Suprapubic skin (tissue), 4 donors: ENCODE measurements at regions not wholly inside any gene's neighbourhood (a gene's known extent, or its start where the extent isn't known, plus 50 kb on each side); places are given as distances from the start of the nearest gene placed in this dataset.
"Not testable (repeated sequence)": the region's sequence is repeated elsewhere in the genome, so short reads cannot be mapped to it uniquely, and the experiment has no call there.

Experiments used
- DNase-seq, 2 donors: peaks; one replicate each; pipeline ENCODE4 v3.0.0-alpha.2; 2019; ENCODE audit warnings: low spot score in 2 of 2
- H3K27ac ChIP-seq: fragments of 200-600 bp; sonication (generic); one replicate; pipeline ENCODE4 v1.5.1; 2019
- H3K27me3 ChIP-seq: fragments of 200-600 bp; sonication (generic); one replicate; pipeline ENCODE4 v1.5.1; 2019
- H3K36me3 ChIP-seq: fragments of 200-600 bp; sonication (generic); one replicate; pipeline ENCODE4 v1.5.1; 2019
- H3K4me1 ChIP-seq: fragments of 200-600 bp; sonication (generic); one replicate; pipeline ENCODE4 v1.5.1; 2019
- H3K4me3 ChIP-seq: fragments of 200-600 bp; sonication (generic); one replicate; pipeline ENCODE4 v1.5.1; 2019; ENCODE audit warnings: mild to moderate bottlenecking
- H3K9me3 ChIP-seq: fragments of 200-600 bp; sonication (generic); one replicate; pipeline ENCODE4 v1.5.1; 2019
- EP300 ChIP-seq: sonication (generic); formaldehyde crosslinking; IDR thresholded peaks from one replicate; pipeline ENCODE4 v1.6.1; 2017; ENCODE audit warnings: antibody characterized with exemption
- POLR2A ChIP-seq, 2 donors: fragments of 450-650 bp; IDR thresholded peaks; one replicate each; pipeline ENCODE4 v1.6.1; 2017; ENCODE audit warnings: antibody characterized with exemption in 2 of 2, mild to moderate bottlenecking in 2 of 2, moderate library complexity in 2 of 2
- POLR2AphosphoS5 ChIP-seq, 3 donors: sonication (generic); formaldehyde crosslinking; IDR thresholded peaks; one replicate each; pipeline ENCODE4 v1.6.1; 2017; ENCODE audit warnings: antibody characterized with exemption in 3 of 3
- WGBS: methylation state at CpG from one replicate; pipeline ENCODE4 v1.1.5; 2018; 5-methylcytosine and 5-hydroxymethylcytosine counted together
- TF ChIP-seq, protein P1 (sequence below), 2 donors: fragments of 200-600 bp in 1 of 2; fragments of 450-650 bp in 1 of 2; sonication (generic) in 1 of 2; IDR thresholded peaks; one replicate each; pipeline ENCODE4 v1.5.1; 2016 to 2019; ENCODE audit warnings: antibody characterized with exemption in 2 of 2, mild to moderate bottlenecking in 1 of 2, moderate library complexity in 1 of 2

DNA sequence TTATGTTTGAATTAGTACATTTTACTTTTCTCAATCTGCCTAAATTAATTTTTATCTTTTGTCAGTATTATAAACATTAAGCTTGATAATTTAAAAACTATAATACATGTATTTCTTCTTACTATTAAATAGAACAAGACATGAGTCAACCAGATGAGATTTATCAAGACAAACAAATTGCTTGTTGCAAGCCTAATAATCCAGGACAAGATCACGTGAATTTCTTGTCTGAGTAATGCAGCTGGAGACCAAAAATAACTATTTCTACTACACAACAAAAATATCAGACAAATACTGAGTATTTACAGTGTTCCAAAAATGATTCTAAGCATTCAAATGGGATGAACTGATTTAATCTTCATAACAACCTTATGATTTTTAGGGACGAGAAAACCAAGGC is 339.1 kb upstream of the PRR16 start:
- whole genome bisulfite sequencing: 63% methylated on average over 2 of the region's 2 CpGs
- H3K27me3 ChIP-seq: no peaks in the 10 kb centered on the region
- H3K27ac ChIP-seq: no peak overlapping the region
- no peaks in the 10 kb centered on the region for H3K36me3 ChIP-seq
- DNase-seq: no peak
- TF ChIP-seq, protein P1, sequence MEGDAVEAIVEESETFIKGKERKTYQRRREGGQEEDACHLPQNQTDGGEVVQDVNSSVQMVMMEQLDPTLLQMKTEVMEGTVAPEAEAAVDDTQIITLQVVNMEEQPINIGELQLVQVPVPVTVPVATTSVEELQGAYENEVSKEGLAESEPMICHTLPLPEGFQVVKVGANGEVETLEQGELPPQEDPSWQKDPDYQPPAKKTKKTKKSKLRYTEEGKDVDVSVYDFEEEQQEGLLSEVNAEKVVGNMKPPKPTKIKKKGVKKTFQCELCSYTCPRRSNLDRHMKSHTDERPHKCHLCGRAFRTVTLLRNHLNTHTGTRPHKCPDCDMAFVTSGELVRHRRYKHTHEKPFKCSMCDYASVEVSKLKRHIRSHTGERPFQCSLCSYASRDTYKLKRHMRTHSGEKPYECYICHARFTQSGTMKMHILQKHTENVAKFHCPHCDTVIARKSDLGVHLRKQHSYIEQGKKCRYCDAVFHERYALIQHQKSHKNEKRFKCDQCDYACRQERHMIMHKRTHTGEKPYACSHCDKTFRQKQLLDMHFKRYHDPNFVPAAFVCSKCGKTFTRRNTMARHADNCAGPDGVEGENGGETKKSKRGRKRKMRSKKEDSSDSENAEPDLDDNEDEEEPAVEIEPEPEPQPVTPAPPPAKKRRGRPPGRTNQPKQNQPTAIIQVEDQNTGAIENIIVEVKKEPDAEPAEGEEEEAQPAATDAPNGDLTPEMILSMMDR (IDR thresholded peaks at IDR 0.05): no peak
- TF ChIP-seq POLR2AphosphoS5 (IDR thresholded peaks at IDR 0.05): no peak
- TF ChIP-seq POLR2A (IDR thresholded peaks at IDR 0.05): no peak
- H3K4me3 ChIP-seq: no peak overlapping the region
- no peaks in the 10 kb centered on the region for H3K9me3 ChIP-seq
- H3K4me1 ChIP-seq: no peaks in the 10 kb centered on the region

DNA sequence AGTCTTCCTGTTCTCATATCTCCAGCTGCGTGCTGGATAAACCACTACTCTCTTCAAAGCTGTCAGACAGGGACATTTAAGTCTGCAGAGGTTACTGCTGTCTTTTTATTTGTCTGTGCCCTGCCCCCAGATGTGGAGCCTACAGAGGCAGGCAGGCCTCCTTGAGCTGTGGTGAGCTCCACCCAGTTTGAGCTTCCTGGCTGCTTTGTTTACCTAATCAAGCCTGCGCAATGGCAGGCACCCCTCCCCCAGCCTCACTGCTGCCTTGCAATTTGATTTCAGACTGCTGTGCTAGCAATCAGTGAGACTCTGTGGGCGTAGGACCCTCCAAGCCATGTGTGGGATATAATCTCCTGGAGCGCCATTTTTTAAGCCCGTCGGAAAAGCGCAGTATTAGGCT is 331.8 kb upstream of the PRR16 start:
- not testable (repeated sequence) for DNase-seq, H3K36me3 ChIP-seq, H3K4me3 ChIP-seq, H3K4me1 ChIP-seq, H3K27ac ChIP-seq, H3K9me3 ChIP-seq, H3K27me3 ChIP-seq
- WGBS: 90% methylated on average over 7 of the region's 7 CpGs

DNA sequence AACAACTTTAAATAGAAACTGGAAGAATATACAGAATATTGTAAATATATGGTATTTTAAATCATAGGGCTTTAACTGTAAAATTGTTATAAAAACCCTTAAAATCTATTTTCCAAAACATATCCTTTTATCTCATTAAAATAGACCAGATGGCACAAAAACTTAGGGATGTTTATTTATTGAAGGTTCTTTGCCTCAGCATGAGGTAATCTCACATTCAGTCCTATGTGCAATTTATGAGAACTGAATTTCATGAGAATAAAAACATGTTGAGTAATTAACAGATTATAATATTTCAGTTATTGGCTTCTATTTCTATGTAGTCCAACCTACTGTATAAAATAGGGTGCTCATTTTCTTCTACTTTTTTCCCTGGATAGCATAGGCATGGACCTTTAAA is 329.2 kb upstream of the PRR16 start:
- no peak for DNase-seq
- H3K27ac ChIP-seq: no peak overlapping the region
- H3K4me1 ChIP-seq: peaks cover 6% of the 10 kb centered on the region
- H3K9me3 ChIP-seq: no peaks in the 10 kb centered on the region
- TF ChIP-seq EP300: no peak
- no peak for TF ChIP-seq POLR2AphosphoS5 (IDR thresholded peaks at IDR 0.05)
- TF ChIP-seq, protein P1 (IDR thresholded peaks at IDR 0.05): no peak
- TF ChIP-seq POLR2A (IDR thresholded peaks at IDR 0.05): no peak
- no peak overlapping the region for H3K4me3 ChIP-seq
- no peaks in the 10 kb centered on the region for H3K36me3 ChIP-seq
- H3K27me3 ChIP-seq: no peaks in the 10 kb centered on the region

DNA sequence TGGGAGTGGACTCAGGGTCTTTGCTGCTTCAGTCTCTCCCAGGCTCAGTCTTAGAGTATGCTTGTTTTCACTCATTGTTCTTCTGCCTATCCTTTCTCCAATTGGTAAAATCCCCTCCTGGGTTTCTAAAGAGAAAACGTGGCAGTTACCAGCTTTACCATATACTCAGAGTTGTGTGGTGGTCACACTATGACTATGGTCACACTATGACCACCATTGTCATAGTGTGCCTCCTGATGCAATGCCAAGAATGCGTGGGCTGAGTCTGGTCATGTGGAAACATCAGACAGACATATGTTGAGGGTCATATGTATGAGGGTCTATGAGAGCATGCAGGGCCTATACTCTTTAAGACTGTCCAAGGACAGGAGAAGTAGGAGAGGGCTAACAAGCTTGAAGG is 326.5 kb upstream of the PRR16 start:
- Histone ChIP-seq H3K27ac (no peak overlapping the region), H3K9me3 (no peaks in the 10 kb centered on the region), H3K4me1 (peaks cover 7% of the 10 kb centered on the region), H3K4me3 (no peak overlapping the region), H3K36me3 (no peaks in the 10 kb centered on the region), H3K27me3 (no peaks in the 10 kb centered on the region)
- TF ChIP-seq POLR2AphosphoS5 (IDR thresholded peaks at IDR 0.05): no peak
- TF ChIP-seq POLR2A (IDR thresholded peaks at IDR 0.05): no peak
- TF ChIP-seq EP300: no peak
- TF ChIP-seq, protein P1 (IDR thresholded peaks at IDR 0.05): no peak
- WGBS: 74% methylated on average over 2 of the region's 2 CpGs
- DNase-seq: no peak

DNA sequence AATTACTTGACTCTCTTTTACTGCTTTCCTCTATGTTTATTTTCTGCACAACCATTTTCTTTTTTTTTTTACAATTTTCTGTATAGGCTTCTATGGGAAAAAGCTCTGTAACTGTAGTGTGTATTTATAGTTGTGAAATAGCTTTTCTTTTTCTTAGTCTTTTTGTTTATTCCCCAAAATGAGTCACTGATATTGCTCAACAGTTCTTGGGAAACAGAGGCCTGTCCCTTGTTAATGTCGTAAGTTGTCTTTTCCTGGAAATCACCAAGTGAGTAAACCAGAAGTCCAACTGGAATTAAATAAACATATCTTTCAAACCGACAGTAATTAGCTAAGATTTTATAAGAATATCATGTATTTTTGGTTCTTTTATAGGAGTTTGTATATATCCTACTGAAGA is 325.1 kb upstream of the PRR16 start:
- Histone ChIP-seq H3K36me3 (no peaks in the 10 kb centered on the region), H3K27ac (peak overlapping the region; percentile 64), H3K4me1 (peaks cover 7% of the 10 kb centered on the region), H3K9me3 (no peaks in the 10 kb centered on the region), H3K4me3 (no peak overlapping the region), H3K27me3 (no peaks in the 10 kb centered on the region)
- TF ChIP-seq, protein P1 (IDR thresholded peaks at IDR 0.05): no peak
- peak; percentile 75 to 92 (median 90) for TF ChIP-seq POLR2AphosphoS5 (IDR thresholded peaks at IDR 0.05)
- no peak for TF ChIP-seq POLR2A (IDR thresholded peaks at IDR 0.05)
- TF ChIP-seq EP300: no peak
- DNase-seq: no peak
- 33% methylated on average over 2 of the region's 2 CpGs for WGBS

DNA sequence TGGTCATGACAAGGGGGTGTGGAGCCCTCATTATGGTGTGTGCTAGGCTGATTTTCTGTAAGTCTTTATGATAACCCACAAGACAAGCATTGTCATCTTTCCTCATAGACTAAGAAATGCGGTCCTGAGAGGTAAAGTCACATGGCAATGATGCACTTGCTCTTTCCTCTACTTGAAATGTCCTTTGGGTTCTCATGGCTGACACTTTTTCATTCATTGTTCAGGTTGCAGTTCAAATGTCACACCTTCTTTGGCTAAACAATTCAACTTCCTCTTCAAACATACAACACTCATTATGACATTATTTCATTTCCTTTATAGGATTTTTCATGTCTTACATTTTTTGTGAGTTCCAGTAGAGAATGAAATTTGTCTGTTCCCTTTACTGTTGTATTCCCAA is 323.6 kb upstream of the PRR16 start:
- H3K27me3 ChIP-seq: no peaks in the 10 kb centered on the region
- TF ChIP-seq EP300 (no peak), POLR2A (IDR thresholded peaks at IDR 0.05) (no peak), POLR2AphosphoS5 (IDR thresholded peaks at IDR 0.05) (no peak)
- TF ChIP-seq, protein P1 (IDR thresholded peaks at IDR 0.05): no peak
- H3K9me3 ChIP-seq: no peaks in the 10 kb centered on the region
- no peaks in the 10 kb centered on the region for H3K36me3 ChIP-seq
- H3K4me1 ChIP-seq: peaks cover 7% of the 10 kb centered on the region
- H3K4me3 ChIP-seq: no peak overlapping the region
- WGBS: 0% methylated on average over 1 of the region's 1 CpG
- H3K27ac ChIP-seq: peak overlapping the region; percentile 64
- no peak for DNase-seq
